ENCODE measurements at regions not wholly inside any gene's neighbourhood (a gene's known extent, or its start where the extent isn't known, plus 50 kb on each side); places are given as distances from the start of the nearest gene placed in this dataset.
A peak's percentile ranks its signal among the peaks of the same experiment; 100 is the strongest.
"Not testable (repeated sequence)": the region's sequence is repeated elsewhere in the genome, so short reads cannot be mapped to it uniquely, and the experiment has no call there.

DNA sequence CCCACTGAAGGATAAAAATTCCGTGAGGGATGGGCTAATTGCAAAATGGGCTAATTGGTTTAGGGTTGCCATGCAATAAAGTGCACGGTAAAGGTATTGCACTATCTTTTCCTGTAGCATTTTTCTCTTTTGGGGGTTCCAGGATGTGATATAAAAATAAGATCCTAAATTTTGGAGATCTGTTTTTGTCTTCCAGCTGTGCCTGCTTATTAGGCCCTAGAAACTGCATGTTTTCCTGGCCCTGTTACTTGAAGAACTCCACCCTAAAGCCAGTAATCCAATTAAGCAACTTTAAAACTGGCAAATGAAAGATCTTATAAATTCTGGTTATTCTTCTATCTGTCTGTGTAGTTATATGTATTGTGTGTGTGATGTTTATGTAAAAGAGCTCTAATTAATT is 2489.6 kb downstream of the PCDH9 start:
- no peak for DNase-seq

DNA sequence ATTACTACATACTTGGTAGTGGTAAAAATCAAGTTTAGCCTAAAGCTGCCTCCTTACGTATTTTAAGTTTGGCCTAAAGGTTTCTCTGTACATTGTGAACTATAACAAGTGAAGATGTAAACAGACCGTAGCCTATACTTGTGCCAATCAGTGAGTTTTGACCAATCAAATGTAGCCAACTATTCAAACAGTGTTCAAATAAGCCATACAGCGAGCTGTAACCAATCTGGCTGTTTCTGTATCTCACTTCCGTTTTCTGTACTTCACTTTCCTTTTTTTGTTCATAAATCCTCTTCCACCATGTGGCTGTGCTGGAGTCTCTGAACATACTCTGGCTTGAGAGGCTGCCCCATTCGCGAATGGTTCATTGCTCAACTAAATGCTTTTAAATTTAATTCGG is 2504.6 kb downstream of the PCDH9 start:
- DNase-seq: no peak

DNA sequence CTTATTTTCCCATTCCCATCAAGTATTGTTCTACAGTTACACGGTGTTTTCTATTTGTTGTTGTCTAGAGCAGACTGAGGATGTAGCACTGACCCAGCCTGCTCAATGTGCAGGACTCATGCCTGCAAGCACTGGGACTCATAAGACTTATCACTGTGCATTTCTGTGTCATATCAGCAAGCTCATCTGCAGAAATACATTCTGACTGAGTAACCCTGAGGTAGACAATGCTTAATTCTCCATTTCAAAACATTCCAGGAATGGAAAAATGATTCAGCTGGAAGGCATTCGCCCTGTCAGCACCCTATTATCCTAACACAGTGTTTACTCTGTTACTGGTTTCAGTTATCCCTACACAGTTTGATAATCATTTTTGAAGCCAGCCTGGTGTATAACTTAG is 2506.4 kb downstream of the PCDH9 start:
- peak; percentile 35 for DNase-seq

DNA sequence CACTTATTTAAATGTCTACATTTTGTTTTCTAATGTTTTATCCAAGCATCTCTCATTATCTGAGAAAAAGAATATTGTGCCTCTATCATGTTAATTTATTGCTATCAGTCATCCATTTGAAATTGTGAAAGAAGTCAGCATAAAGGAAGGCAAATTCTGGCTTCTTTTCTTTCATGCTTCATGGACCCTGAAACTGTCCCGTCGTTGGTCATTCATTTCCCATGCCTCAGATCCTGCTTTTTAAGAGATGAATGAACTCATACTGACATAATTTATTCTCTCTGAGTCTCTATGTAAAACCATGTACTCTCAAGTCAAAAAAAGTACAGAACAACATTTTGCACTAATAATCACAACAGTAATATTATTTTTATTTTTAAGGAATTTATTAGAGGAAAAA is 2512.0 kb downstream of the PCDH9 start:
- no peak for DNase-seq

DNA sequence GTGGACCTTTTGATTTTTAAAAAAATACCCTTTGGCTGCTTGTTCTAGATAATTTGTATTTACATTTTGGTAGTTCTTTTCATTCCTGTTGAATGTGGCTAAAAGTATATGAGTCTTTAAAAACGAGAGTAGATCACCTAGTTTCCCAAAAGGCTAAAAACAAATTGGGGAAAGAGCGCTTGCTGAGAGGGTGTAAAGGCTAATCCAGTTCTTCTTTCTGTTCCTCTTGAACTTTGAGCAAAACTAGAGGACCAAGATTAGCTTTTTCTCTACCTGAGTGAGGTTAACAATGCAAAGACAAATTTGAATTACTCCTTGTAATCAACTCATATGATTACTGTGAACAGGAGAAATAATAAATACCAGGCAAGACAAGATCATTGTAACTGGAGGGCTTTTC is 2513.2 kb downstream of the PCDH9 start:
- no peak for DNase-seq

DNA sequence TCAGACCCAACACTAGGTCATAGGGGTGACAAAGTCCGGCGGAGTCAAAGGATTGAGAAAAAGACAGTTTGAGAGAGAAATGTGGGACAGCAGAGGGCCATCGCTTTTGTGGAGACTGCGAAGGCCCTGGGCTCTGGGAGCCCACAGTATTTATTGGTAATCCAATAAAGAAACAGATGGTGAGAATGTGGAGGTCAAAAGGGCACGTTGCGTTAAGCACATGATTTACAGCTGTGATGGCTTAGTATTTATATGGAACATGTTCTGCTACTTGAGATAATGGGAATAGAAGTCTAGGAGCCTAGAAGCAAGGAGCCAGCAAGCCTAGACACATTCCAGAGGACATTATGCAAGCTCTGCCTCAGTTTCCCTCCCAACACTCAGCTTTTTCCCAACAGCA is 2521.1 kb downstream of the PCDH9 start:
- no peak for DNase-seq

DNA sequence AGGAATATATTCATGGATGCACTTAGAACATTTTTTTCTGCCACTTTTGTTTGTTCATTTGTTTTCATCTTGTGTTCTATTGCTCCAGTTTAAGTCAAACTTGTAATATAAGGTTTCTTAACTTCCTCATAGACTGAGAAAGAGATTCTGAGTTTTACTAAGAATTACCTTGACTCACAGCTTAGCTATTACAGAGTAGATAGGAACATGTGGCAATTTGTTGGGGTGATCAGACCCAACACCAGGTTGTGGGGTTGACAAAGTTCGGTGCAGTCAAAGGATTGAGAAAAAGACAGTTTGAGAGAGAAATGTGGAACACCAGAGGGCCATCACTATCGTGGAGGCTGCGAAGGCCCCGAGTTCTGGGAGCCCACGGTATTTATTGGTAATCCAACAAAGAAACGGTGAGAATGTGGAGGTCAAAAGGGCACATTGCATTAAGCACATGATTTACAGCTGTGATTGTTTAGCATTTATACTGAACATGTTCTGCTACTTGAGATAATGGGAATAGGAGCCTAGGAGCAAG is 2526.0 kb downstream of the PCDH9 start:
- no peak for DNase-seq

DNA sequence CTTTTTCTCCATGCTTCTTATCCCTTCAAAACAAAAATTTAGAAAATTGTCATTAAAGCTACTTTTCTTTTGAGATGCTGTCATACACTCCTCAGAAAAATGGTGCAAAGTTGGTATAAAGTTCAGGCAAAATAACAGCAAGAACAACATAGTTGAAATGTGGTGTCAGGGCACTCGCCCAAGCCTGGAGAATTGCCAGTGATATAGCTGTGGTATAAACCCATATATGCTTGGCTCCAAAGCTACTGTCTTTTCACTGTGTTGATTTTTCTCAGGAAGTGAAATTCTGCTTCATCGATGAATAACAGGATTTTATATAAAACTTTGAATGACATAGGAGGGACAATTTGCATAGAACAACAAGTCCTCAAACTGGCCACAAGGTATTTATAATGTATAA is 2532.9 kb downstream of the PCDH9 start:
- DNase-seq: no peak

DNA sequence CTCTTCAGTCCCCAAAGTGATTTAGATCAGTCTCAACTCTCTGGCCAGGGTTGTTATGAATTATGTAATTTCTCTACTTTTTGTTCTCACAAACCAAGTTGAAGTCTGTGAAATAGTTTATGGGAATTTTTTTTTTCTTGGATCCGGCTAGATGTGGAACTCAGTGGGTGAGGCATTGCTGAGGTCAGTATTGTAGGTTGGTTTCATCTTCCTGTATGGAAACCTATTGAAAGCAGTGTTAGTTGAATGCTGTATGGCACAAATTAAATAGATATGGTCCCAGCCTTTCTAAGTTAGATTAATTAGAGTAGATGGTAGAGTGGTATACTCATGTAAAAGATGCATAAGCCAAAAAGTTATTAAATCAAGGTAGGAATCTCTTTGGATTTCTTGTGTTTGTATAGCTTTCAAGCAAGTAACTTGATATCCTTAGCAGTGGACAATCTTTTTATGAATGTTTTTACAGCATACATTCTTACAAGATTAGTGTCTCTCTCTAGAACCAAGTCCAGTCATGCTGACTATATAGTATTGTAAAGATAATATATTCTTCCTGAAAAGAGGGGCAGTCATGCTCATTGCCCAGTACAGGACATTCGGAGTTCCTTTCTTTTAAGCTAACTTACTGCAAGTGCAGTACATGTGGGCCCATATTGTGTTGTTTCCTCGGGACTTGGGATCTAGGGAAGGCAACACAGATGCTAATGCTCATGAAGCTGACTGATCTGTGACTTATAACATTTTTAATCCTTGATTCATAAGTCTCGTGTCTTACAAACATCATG is 2541.1 kb downstream of the PCDH9 start:
- peak; percentile 18 for DNase-seq

DNA sequence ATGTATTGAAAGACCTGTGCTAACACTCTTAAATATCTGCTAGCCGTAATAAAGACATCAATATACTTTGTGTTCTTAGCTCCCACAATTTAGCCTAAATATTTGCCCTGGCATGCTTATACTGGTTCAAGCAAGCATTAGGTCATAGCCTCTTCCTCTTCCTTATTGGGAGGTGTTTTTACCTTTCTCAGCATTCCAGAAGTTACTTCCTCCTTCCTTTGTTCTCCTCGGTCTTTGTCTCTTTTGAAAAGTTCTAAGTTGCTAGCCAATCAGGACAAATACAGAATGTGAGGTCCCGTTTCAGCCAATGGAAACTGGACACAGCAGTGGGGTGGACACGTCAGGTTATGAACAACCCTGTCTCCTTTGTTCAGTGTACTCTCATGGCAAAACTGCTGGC is 2543.6 kb downstream of the PCDH9 start:
- DNase-seq: not testable (repeated sequence)

DNA sequence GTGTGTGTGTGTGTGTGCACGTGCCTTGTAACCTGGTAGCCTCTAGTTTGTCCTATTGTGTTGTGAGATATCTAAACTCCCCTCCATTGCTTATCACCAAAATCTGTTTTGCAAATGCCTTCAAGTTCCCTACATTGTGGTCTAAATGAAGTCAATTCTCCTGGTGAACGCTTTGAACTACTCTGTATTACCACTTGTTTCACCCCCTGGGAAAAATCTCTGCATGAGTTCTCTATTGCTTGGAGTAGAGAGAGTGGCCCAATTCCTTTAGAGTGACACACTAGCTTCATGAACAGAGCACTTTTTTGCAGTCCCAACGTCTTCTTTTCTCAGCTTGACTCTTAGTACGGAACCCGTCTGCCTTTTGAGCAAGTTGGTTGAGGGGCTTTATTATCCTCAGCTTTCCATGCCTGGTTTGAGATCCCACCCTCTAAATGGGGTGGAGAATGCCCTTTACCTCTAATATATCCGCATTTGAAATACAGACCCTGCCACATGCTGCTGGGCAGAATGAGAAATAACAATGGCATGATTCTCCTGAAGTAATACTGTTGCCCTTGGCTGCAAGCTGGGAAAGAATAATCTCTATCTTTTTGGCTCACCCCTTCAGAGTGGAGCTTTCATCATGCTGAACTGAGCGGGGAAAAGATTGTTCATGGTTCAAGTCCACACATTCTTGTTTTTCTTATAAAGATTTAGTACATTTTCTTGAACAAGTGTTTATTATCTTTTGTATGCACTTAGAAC is 2545.3 kb downstream of the PCDH9 start:
- peak; percentile 3 for DNase-seq

DNA sequence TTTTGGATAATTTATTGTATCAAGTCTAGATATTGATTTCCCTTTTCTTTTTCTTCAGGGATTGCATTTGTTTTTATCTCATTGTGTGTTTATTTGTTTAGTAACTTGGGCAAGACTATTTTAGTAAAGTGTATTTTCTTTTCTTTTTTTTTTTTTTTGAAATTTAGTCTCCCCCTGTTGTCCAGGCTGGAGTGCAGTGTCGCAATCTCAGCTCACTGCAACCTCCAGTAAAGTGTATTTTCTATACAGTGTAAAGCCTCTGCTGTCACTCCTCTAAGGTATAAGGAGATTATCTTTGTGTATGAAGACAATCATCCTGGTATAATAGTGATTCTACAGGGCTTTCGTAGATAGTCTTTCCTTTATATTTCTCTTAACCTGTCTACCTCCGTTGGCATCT is 2546.0 kb downstream of the PCDH9 start:
- no peak for DNase-seq

DNA sequence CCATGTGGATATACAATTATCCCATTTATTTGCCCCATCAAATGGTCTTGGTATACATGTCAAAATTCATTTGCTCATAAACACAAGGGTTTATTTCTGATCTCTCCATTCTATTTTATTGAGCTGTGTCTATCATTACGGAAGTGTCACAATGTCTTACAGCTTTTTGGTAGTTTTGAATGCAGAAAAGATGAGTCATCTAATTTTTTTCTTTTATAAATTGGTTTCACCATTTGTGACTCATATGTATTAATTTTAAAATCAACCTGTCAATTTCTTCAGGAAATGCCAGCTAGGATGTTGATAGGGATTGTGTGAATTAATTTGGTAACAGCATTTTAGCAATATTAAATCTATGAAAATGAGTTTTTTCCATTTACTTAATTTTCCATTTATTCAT is 2549.4 kb downstream of the PCDH9 start:
- no peak for DNase-seq

DNA sequence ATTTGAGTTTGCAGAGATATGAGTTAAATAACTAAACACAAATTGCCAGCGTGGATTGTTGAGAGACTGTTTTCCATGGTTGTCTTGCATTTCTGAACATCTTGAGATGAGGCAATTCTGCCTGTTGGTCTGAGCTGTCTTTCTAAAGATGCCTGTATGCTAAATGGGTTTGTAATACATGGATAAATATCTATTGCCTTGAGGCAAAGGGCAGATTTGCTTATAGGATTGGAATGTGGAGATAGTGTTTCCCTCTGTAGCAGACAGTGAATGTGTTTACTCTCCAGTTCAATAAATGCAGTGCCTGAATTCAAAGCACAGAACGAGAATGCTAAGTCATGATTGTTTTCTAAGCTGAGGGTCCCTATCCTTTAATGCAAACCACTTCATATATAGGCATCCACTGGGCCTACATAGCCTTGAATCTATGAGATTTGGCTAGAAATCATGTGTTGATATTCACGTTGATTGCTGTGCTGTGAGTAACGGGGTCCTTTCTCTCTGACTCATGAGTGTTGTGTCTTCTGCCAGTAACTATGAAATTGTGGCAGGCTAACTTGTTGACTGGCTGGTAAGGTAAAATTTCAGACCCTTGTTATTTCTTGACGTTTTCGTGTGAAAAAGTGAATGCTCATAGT is 2554.8 kb downstream of the PCDH9 start:
- peak; percentile 31 for DNase-seq

DNA sequence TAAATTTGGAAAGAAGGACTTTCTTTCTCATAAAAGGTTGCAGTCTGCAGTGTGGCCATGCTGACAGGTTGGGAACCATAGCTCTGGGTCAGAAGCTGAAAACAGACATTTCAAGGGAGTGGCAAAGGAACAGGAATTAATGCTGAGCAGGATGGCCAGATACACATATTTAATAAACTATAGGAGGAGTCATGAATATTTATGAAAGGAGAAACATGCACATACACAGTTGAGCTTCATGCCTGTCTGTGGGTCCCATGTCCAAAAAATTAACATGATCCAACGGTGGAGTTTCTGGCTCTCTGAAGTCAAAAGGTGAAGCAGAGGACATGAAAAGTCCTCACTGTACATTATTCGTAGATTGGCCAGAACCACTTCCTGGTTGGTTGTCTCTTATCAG is 2556.0 kb downstream of the PCDH9 start:
- DNase-seq: no peak

DNA sequence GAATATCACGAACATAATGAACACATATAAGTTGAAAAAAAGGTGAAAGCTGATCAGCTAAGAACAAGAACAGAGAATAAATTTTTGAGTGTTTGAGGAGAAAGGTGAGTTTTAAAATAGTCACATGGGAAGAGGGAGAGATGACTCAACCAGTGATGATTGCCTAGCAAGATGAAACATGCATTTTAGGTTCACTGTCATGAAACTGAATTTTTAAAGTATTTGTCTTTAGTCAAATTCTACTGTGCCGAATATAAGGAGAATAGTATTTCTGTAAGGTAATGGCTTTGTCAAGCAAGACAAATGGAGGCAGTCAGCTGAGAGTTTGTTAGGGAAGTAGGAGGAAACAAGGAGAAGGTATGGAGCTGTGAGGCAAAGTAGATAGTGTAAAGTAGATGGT is 2557.4 kb downstream of the PCDH9 start:
- no peak for DNase-seq

DNA sequence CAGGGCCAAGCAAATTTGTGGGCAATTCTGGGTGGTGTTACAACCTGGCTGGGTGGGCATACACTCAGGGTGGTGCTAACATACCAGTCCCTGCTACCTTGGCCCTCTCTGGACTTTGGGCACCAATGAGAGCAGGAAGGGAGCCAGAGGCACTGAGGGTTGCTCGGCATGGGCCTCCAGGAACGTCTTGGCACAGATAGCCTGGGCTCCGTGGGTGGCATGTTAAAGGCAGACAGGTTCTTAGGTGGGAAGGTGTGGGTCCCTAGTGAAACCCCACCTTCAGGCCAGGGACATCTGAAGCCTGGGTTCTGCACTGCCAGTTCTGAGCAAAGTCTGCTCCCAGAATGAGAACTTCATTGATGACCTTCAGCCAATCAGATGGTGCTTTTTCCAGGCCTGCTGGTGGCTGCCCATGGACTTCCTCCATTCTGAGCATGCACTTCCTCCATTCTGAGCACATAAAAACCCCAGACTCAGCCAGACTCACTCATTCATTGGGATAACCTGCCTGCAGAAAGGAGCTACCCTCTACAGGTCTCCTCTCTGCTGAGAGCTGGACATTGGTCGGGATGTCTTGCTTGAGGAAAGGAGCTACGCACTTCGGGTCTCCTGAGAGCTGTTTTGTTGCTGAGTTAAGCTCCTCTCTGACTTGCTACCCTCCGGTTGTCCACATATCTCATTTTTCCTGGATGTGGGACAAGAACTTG is 2567.1 kb downstream of the PCDH9 start:
- no peak for DNase-seq

DNA sequence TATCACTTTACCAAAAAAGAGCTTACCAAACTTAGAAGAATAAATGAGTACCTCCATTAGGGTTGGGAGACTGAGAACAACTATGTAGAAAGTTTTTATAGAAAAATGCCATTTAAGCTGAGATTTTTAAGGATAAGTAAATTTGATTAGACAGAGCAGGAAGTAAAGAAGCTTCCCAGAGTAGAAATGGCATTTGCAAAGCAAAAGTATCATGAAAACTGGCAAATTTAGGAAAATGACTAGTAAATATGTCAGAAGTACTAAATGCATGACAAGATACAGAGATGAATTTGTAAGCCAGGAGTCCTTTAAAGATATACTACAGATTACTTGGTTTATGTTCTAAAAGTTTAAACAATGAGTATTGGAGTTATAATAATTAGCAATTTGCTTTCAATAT is 2581.8 kb downstream of the PCDH9 start:
- DNase-seq: no peak

DNA sequence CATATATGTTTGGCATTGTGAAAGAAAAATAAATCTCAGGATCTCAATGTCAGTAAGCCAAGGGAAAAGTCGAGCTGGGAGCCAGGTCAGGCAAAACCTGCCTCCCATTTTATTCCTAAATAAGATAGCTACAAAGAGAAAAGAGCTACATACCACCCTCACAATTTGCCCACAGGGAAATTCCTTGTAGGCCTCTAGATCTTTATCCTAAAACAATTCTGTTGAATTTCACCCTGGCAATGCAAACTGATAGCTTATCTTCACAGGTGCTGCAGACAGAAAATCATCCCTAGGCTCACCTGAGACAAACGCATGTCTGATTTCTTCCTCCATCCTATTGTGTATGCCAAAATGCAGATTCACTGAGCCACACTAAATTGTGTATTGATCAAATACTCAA is 2587.1 kb downstream of the PCDH9 start:
- no peak for DNase-seq

DNA sequence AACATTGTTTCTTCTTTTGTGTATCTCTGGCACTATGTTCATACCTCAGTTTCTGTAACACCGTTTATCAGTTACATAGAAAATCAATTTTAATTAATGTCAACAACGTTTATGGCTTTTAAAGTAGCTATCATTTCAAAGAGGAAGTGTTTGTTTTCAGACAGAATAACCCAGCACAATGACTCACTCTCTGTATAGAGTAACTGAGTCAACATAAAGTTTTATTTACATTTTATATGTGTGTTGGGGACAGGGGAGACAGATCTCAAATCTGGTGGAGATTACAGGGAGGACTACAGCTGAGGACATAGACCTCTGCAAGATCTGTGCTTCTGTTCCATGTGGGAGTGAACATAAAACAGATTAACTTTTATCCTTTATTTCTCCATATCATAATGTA is 2590.1 kb downstream of the PCDH9 start:
- DNase-seq: no peak

DNA sequence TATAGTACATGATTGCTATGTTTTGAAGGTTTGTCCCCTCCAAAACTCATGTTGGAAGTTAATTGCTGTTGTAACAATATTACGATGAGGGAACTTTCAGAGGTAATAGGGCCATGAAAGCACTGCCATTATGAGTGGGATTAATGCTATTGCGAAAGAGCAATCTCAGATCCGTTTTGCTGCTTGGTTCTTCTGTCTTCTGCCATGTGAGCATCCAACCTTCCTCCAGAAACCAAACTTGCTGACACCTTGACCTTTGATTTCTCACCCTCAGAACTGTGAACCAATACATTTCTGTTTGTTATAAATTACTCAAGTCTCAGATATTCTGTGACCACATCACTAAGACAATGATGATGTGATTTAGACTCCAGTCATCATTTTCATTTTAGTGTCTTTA is 2590.9 kb downstream of the PCDH9 start:
- DNase-seq: no peak

DNA sequence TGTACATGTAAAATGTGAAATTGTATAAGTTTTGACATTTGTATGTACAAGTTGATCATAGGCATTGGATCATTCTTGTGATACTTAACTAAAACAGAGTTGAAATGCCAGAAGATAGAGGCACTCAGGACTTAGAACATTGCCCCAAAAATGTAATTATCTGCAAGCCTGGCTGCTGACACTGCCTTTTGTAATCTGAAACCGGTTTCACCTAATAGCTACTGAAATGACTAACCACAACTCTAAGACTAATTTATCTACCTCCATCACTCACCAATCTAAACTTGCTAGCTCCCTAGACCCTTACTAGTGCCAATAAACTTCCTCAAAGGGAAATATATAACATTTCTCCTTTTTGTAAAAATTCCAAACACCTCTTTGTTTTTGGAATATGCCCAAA is 2596.2 kb downstream of the PCDH9 start:
- DNase-seq: no peak

DNA sequence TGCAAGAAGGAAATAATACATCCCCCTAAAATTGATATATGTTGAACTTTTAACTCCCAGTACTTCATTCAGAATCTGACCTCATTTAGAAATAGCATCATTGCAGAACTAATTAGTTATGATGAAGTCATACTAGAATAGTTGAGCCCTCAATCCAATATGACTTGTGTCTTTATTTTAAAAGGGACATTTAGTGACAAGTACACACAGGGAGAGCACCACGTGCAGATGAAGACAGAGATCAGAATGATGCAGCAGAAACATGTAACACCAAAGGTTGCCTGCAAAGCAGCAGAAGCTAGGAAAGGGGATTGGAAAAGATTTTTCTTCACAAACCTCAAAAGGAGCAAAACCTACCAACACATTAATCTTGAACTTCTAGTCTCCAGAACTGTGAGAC is 2602.5 kb downstream of the PCDH9 start:
- no peak for DNase-seq

Data from amniotic stem cell (primary cell).